ENCODE measurements at regions not wholly inside any gene's neighbourhood (a gene's known extent, or its start where the extent isn't known, plus 50 kb on each side); places are given as distances from the start of the nearest gene placed in this dataset.

DNA sequence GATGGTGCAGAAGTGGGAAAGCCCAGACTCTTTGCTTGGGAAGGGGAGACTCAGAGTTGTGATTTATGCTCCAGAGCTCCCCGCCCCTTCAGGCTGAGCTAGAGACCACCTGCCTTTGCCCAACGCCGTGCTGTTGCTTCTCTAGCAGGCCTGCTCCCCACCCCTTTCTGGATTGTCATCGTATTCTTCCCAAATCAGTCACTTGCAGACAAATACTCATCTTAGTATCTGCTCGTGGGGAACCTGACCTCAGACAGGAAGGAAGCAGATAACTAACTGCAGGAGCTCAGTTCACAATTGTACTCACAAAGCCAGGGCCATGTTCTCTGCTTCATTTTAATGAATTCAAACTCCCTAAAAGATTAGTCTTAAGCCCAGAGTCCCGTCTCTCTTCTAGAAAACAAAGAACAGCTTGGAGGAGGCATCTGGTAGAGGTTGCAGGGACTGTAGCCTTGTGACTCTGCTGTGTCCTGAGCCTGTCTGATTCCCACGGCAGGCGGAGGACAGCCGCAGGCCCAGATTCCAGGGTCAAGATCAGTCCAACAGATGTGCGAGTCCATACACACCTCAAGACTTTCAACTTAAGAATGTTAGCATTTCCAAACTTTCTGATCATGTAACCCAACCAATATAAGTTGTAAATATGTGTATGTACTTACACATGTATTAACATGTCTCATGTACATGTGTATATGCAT is 57.2 kb upstream of the GGTLC1 start:
- intact Hi-C loops (cut with DNase I): no loop called here
- no peak for DNase-seq

DNA sequence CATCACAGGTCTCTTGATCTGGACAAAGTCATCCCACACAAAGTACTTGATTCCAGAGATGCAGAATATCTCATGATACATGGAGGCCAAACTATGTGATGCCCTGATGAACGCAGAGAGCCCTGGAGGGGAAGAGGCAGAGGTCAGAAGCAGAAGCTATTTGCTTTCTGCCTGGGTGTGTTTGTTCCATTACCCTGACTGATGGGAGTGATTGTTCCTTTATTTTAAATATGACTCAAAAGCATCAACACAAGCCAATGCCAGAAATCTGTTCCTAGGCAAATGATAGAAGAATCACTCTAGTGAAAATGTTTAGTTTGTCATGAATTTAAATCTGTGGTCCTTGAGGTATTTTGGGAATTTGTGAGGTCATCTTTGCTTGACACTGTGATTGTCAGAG is 54.7 kb upstream of the GGTLC1 start:
- intact Hi-C loops (cut with DNase I): no loop called here
- no peak for DNase-seq

DNA sequence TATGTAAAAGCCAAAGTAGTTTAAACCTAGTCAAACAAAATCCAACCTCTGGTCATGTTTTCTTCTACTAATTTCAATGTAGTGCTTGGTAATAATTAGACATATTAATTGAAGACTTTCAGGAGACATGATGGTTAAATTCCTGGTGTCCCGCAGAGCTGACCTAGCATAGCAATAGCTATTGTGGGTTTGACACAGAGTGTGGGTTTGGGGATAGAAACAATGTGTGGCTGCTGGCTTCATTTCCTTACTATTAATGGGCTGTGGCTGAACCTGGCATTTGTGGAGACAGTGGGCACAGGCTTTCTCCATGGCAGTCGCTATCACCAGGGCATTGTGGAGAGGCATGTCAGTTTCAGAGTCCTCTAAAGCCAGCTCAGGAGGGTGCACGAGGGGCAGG is 54.1 kb upstream of the GGTLC1 start:
- intact Hi-C loops (cut with DNase I): no loop called here
- DNase-seq: no peak

DNA sequence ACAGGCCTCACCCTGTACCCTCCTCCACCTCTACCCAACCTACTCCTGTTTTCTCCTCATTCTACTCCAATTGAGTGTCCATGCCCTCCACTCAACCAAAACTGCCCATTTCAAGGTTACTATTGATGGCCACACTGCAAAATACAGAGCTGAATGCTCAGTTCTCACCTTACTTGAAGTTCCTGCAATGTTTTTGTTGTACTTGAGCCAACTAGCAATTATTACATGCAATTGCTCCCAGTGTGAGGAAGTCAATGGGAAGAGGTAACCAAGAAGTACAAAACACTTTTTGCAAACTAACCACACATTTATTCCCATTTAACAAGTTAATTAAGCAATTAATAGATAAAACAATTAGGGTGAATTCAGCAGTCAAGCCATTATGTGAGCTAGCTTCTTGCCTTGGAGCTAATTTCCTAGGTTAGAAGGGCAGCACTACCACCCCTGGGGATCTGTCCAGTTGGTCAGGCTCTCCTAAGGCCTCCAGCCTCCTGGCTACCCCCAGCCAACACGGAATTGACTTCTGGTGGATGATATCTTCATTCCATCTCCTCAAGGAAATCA is 52.4 kb upstream of the GGTLC1 start:
- intact Hi-C loops (cut with DNase I): no loop called here
- no peak for DNase-seq

DNA sequence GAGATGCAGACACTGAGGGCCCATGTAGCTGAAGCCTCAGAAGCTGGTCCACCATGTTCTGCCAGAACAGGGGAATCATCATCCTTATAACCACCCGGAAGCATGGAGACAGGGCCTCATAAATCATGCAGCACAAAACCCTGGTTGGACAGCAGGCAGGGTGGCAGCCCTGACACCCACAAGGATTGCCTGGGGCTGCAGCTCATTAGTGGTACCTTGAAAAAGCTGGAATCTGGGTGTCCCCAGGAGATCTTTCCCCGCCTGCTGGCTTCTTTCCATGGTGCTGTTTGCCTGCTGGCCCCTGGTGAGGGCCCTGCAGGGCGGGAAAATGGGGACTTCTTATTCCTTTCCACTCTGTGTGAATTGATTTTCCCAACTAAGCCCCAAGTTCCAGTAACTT is 50.6 kb upstream of the GGTLC1 start:
- intact Hi-C loops (cut with DNase I): no loop called here
- DNase-seq: peak in 1 of 10 donors; percentile 28
